WTC11 (cell line): ENCODE measurements at regions not wholly inside any gene's neighbourhood (a gene's known extent, or its start where the extent isn't known, plus 50 kb on each side); places are given as distances from the start of the nearest gene placed in this dataset.

ENCODE experiments used
- ATAC-seq: fragments of 200-7000 bp; cut with Tn5 transposase; 2 replicates; pipeline ENCODE4 v1.10.0; 2021; ENCODE audit warnings: mild to moderate bottlenecking, moderate library complexity
- CTCF ChIA-PET: fragments of 300-600 bp; sonication (Branson Sonifier 250); formaldehyde crosslinking; loops from one replicate; lab custom pipeline; 2021; ENCODE audit warnings: antibody characterized with exemption; lab: Charles Lee
- POLR2A ChIA-PET: fragments of 350-600 bp; sonication (Branson Sonifier 250); formaldehyde crosslinking; loops from one replicate; lab custom pipeline; 2021; ENCODE audit warnings: antibody characterized with exemption; lab: Charles Lee
- DNase-seq: peaks from one replicate; pipeline ENCODE4 v3.0.0; 2021; ENCODE audit warnings: low spot score
- H3K27ac Mint-ChIP-seq: 2 replicates; pipeline ENCODE4 v1.8.0; 2021; ENCODE audit warnings: mixed read lengths
- H3K27me3 Mint-ChIP-seq: 2 replicates; pipeline ENCODE4 v1.8.0; 2021; ENCODE audit warnings: low read depth, mild to moderate bottlenecking, moderate library complexity, mixed read lengths
- H3K36me3 Mint-ChIP-seq: 2 replicates; pipeline ENCODE4 v1.8.0; 2021; ENCODE audit warnings: mixed read lengths
- H3K4me1 Mint-ChIP-seq: 2 replicates; pipeline ENCODE4 v1.8.0; 2022; ENCODE audit warnings: mixed read lengths
- H3K4me3 Mint-ChIP-seq: 2 replicates; pipeline ENCODE4 v1.8.0; 2021; ENCODE audit warnings: mild to moderate bottlenecking, moderate library complexity, mixed read lengths
- H3K9me3 Mint-ChIP-seq: 2 replicates; pipeline ENCODE4 v1.8.0; 2021; ENCODE audit warnings: mixed read lengths
- CREB1 ChIP-seq: sonication (generic); formaldehyde crosslinking; IDR thresholded peaks from 2 replicates; pipeline ENCODE4 v1.8.0; 2023; ENCODE audit warnings: mild to moderate bottlenecking, missing genetic modification reagents
- ESRRA ChIP-seq: sonication (generic); formaldehyde crosslinking; IDR thresholded peaks from 2 replicates; pipeline ENCODE4 v1.8.1; 2022; ENCODE audit warnings: mild to moderate bottlenecking, missing genetic modification reagents, borderline replicate concordance
- FOXK1 ChIP-seq: sonication (generic); formaldehyde crosslinking; IDR thresholded peaks from 2 replicates; pipeline ENCODE4 v1.8.0; 2022; ENCODE audit warnings: mild to moderate bottlenecking, moderate library complexity, missing genetic modification reagents
- RORB ChIP-seq: fragments of 250-450 bp; sonication (Bioruptor Pico); IDR thresholded peaks from 2 replicates; pipeline ENCODE4 v1.9.0; 2021; ENCODE audit warnings: mild to moderate bottlenecking
- SMAD3 ChIP-seq: sonication (generic); formaldehyde crosslinking; IDR thresholded peaks from 2 replicates; pipeline ENCODE4 v1.8.0; 2022; ENCODE audit warnings: missing genetic modification reagents, mild to moderate bottlenecking, borderline replicate concordance
- SOX15 ChIP-seq: fragments of 250-450 bp; sonication (Bioruptor Pico); IDR thresholded peaks from 2 replicates; pipeline ENCODE4 v1.9.0; 2021; ENCODE audit warnings: mild to moderate bottlenecking
- ZNF263 ChIP-seq: sonication (generic); formaldehyde crosslinking; IDR thresholded peaks from 2 replicates; pipeline ENCODE4 v1.8.1; 2022; ENCODE audit warnings: low read depth, mild to moderate bottlenecking, moderate library complexity, missing genetic modification reagents
- TF ChIP-seq, protein P1 (sequence below): sonication (generic); formaldehyde crosslinking; IDR thresholded peaks from 2 replicates; pipeline ENCODE4 v1.8.1; 2022; ENCODE audit warnings: mild to moderate bottlenecking, missing genetic modification reagents, moderate library complexity, borderline replicate concordance
- TF ChIP-seq, protein P2 (sequence below): sonication (generic); formaldehyde crosslinking; IDR thresholded peaks from 2 replicates; pipeline ENCODE4 v1.8.0; 2022; ENCODE audit warnings: mild to moderate bottlenecking, missing genetic modification reagents
- TF ChIP-seq, protein P3 (sequence below): sonication (generic); formaldehyde crosslinking; IDR thresholded peaks from 2 replicates; pipeline ENCODE4 v1.8.0; 2022; ENCODE audit warnings: mild to moderate bottlenecking, missing genetic modification reagents
- TF ChIP-seq, protein P4 (sequence below): sonication (generic); formaldehyde crosslinking; IDR thresholded peaks from 2 replicates; pipeline ENCODE4 v1.8.0; 2022; ENCODE audit warnings: mild to moderate bottlenecking, missing genetic modification reagents
- TF ChIP-seq, protein P5 (sequence below): sonication (generic); formaldehyde crosslinking; conservative IDR thresholded peaks from 2 replicates; pipeline ENCODE4 v1.8.1; 2023; ENCODE audit warnings: mild to moderate bottlenecking, low read depth, missing genetic modification reagents, moderate library complexity
- TF ChIP-seq, protein P6 (sequence below): sonication (generic); formaldehyde crosslinking; IDR thresholded peaks from 2 replicates; pipeline ENCODE4 v1.8.1; 2023; ENCODE audit warnings: mild to moderate bottlenecking, missing genetic modification reagents

DNA sequence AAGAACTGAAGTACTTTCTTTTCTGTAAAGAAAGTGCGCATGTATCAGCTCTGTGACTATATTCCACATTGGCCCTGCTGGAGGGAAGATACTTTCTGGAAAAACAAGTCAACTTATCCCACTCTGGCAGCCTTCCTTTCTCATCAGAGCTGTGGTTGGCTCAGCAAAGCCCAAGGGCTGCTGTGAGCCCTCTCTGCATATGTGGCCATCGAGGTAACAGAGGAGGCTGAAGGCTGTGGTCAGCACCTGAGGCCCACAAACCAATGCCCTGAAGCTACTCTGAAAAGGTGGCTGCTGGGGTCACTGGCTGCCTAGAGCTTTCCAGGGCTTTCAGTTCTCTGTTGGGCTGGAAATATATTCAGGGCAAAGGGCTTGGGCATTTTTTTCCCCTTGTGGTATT, 70.8 kb upstream of the IGF1 start (continued):
- TF ChIP-seq, protein P1, sequence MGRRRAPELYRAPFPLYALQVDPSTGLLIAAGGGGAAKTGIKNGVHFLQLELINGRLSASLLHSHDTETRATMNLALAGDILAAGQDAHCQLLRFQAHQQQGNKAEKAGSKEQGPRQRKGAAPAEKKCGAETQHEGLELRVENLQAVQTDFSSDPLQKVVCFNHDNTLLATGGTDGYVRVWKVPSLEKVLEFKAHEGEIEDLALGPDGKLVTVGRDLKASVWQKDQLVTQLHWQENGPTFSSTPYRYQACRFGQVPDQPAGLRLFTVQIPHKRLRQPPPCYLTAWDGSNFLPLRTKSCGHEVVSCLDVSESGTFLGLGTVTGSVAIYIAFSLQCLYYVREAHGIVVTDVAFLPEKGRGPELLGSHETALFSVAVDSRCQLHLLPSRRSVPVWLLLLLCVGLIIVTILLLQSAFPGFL (CRISPR knock-in tag) = no peak
- no peak for TF ChIP-seq ZNF263
- TF ChIP-seq, protein P2, sequence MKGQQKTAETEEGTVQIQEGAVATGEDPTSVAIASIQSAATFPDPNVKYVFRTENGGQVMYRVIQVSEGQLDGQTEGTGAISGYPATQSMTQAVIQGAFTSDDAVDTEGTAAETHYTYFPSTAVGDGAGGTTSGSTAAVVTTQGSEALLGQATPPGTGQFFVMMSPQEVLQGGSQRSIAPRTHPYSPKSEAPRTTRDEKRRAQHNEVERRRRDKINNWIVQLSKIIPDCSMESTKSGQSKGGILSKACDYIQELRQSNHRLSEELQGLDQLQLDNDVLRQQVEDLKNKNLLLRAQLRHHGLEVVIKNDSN = no peak
- TF ChIP-seq, protein P3, sequence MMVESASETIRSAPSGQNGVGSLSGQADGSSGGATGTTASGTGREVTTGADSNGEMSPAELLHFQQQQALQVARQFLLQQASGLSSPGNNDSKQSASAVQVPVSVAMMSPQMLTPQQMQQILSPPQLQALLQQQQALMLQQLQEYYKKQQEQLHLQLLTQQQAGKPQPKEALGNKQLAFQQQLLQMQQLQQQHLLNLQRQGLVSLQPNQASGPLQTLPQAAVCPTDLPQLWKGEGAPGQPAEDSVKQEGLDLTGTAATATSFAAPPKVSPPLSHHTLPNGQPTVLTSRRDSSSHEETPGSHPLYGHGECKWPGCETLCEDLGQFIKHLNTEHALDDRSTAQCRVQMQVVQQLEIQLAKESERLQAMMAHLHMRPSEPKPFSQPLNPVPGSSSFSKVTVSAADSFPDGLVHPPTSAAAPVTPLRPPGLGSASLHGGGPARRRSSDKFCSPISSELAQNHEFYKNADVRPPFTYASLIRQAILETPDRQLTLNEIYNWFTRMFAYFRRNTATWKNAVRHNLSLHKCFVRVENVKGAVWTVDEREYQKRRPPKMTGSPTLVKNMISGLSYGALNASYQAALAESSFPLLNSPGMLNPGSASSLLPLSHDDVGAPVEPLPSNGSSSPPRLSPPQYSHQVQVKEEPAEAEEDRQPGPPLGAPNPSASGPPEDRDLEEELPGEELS (CRISPR knock-in tag) = no peak
- TF ChIP-seq, protein P4, sequence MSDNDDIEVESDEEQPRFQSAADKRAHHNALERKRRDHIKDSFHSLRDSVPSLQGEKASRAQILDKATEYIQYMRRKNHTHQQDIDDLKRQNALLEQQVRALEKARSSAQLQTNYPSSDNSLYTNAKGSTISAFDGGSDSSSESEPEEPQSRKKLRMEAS = no peak

DNA sequence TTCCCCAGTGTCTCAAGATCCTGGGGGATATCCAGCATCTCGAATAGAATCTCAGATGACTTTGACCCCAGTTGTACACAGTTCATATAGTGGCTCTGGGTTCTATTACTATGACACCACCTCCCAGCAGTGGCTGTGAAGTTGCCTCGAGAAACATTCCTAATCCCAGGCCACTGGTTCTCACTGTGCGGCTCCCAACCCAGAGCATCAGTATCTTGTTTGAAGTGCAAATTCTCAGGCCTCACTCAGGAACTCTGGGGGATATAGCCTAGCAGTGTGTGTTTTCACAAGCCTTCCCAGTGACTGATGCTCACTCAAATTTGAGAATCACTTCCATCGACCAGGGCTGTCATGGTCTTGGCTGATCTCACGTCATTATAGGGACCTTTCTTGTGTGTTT, 69.3 kb upstream of the IGF1 start:
- Mint-ChIP-seq H3K4me1 (no peaks in the 10 kb centered on the region), H3K4me3 (no peak overlapping the region), H3K9me3 (no peaks in the 10 kb centered on the region), H3K27me3 (no peaks in the 10 kb centered on the region), H3K27ac (no peak overlapping the region), H3K36me3 (no peaks in the 10 kb centered on the region)
- ChIA-PET POLR2A (no interaction called here), CTCF (no interaction called here)
- DNase-seq (no peak), ATAC-seq (peak; percentile 70; the same call in 1 of the 2 replicates)
- TF ChIP-seq FOXK1 (CRISPR knock-in tag) (no peak), SOX15 (no peak), RORB (no peak)
- TF ChIP-seq, protein P1 (CRISPR knock-in tag) = no peak
- TF ChIP-seq, protein P5, sequence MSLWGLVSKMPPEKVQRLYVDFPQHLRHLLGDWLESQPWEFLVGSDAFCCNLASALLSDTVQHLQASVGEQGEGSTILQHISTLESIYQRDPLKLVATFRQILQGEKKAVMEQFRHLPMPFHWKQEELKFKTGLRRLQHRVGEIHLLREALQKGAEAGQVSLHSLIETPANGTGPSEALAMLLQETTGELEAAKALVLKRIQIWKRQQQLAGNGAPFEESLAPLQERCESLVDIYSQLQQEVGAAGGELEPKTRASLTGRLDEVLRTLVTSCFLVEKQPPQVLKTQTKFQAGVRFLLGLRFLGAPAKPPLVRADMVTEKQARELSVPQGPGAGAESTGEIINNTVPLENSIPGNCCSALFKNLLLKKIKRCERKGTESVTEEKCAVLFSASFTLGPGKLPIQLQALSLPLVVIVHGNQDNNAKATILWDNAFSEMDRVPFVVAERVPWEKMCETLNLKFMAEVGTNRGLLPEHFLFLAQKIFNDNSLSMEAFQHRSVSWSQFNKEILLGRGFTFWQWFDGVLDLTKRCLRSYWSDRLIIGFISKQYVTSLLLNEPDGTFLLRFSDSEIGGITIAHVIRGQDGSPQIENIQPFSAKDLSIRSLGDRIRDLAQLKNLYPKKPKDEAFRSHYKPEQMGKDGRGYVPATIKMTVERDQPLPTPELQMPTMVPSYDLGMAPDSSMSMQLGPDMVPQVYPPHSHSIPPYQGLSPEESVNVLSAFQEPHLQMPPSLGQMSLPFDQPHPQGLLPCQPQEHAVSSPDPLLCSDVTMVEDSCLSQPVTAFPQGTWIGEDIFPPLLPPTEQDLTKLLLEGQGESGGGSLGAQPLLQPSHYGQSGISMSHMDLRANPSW (CRISPR knock-in tag) = no peak

DNA sequence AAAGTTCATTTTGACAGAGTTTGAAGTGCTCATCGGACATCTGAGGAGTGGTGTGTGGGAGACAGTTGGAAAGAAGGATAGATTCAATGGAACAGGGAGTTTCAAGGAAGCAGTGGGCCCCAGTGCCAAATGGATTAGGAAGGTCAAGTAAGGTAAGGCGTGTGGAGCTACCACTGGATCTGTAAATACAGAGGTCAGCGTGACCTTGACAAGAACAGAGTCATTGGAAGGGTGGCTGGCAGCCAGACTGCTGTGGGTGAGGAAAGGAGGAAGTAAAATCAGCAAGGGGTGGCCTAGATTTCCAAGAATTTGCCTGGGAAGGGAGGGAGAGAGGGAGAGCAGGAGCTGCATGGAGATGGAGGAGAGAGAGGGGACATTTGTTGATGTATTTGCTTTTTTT, 68.2 kb upstream of the IGF1 start:
- Mint-ChIP-seq H3K4me1 (no peaks in the 10 kb centered on the region), H3K9me3 (no peaks in the 10 kb centered on the region), H3K27me3 (no peaks in the 10 kb centered on the region), H3K36me3 (no peaks in the 10 kb centered on the region), H3K27ac (no peak overlapping the region), H3K4me3 (no peak overlapping the region)
- ATAC-seq (peak; percentile 78), DNase-seq (no peak)
- POLR2A ChIA-PET = no interaction called here
- no peak for TF ChIP-seq SMAD3 (CRISPR knock-in tag)
- TF ChIP-seq ESRRA (CRISPR knock-in tag) = peak; percentile 92
- TF ChIP-seq, protein P6, sequence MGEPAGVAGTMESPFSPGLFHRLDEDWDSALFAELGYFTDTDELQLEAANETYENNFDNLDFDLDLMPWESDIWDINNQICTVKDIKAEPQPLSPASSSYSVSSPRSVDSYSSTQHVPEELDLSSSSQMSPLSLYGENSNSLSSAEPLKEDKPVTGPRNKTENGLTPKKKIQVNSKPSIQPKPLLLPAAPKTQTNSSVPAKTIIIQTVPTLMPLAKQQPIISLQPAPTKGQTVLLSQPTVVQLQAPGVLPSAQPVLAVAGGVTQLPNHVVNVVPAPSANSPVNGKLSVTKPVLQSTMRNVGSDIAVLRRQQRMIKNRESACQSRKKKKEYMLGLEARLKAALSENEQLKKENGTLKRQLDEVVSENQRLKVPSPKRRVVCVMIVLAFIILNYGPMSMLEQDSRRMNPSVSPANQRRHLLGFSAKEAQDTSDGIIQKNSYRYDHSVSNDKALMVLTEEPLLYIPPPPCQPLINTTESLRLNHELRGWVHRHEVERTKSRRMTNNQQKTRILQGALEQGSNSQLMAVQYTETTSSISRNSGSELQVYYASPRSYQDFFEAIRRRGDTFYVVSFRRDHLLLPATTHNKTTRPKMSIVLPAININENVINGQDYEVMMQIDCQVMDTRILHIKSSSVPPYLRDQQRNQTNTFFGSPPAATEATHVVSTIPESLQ (CRISPR knock-in tag) = no peak
- no peak for TF ChIP-seq CREB1 (CRISPR knock-in tag)
- CTCF ChIA-PET = interaction anchor here (0.6 kb wide), 1 partner anchor 453 kb away, joined by 4 read pairs; no protein-coding TSS in a partner anchor
